WERI-Rb-1 (cell line): ENCODE measurements at regions not wholly inside any gene's neighbourhood (a gene's known extent, or its start where the extent isn't known, plus 50 kb on each side); places are given as distances from the start of the nearest gene placed in this dataset.
A peak's percentile ranks its signal among the peaks of the same experiment; 100 is the strongest.

Source experiments
- DNase-seq: peaks from one replicate; pipeline ENCODE4 v3.0.0-alpha.2; 2020
- H3K27ac ChIP-seq: fragments of 250-450 bp; sonication (Bioruptor Pico); 2 replicates; pipeline ENCODE4 v1.5.1; 2020; ENCODE audit warnings: mild to moderate bottlenecking, moderate library complexity
- H3K27me3 ChIP-seq: fragments of 250-450 bp; sonication (Bioruptor Pico); 2 replicates; pipeline ENCODE4 v1.5.1; 2021; ENCODE audit warnings: mild to moderate bottlenecking, low read depth, moderate library complexity; ENCODE audit not compliant: insufficient read depth, severe bottlenecking
- H3K36me3 ChIP-seq: fragments of 250-450 bp; sonication (Bioruptor Pico); 2 replicates; pipeline ENCODE4 v1.5.1; 2020; ENCODE audit warnings: mild to moderate bottlenecking, moderate library complexity
- H3K4me3 ChIP-seq: 2 replicates; pipeline ENCODE4 v1.5.1; 2011; ENCODE audit warnings: low read depth, mild to moderate bottlenecking, control low read depth, low read length
- H3K9me3 ChIP-seq: fragments of 250-450 bp; sonication (Bioruptor Pico); 2 replicates; pipeline ENCODE4 v1.5.1; 2021; ENCODE audit warnings: mild to moderate bottlenecking, moderate library complexity; ENCODE audit not compliant: severe bottlenecking
- CTCF ChIP-seq: IDR thresholded peaks from 2 replicates; pipeline ENCODE4 v1.5.1; 2011; ENCODE audit warnings: low read depth, mild to moderate bottlenecking, control low read depth, inconsistent platforms, low read length

- Histone ChIP-seq H3K4me3 (no peak overlapping the region), H3K36me3 (no peaks in the 10 kb centered on the region), H3K27ac (no peak overlapping the region), H3K9me3 (no peaks in the 10 kb centered on the region), H3K27me3 (peaks cover 2% of the 10 kb centered on the region)
- DNase-seq: no peak
- no peak for TF ChIP-seq CTCF
These were observed 473.4 kb downstream of the SOX6 start for GRCh38 chr11:15882876-15883454.

- no peak overlapping the region for H3K27ac ChIP-seq
- no peaks in the 10 kb centered on the region for H3K9me3 ChIP-seq
- peaks cover 3% of the 10 kb centered on the region for H3K27me3 ChIP-seq
- no peak for TF ChIP-seq CTCF
- H3K36me3 ChIP-seq: no peaks in the 10 kb centered on the region
- H3K4me3 ChIP-seq: no peak overlapping the region
- no peak for DNase-seq
These were observed 472.9 kb downstream of the SOX6 start for GRCh38 chr11:15883455-15883920.

GRCh38 chr11:15884141-15884540 is 472.2 kb downstream of the SOX6 start:
- no peak overlapping the region for H3K27ac ChIP-seq
- H3K4me3 ChIP-seq: no peak overlapping the region
- H3K36me3 ChIP-seq: no peaks in the 10 kb centered on the region
- DNase-seq: no peak
- TF ChIP-seq CTCF: no peak
- H3K27me3 ChIP-seq: peaks cover 3% of the 10 kb centered on the region
- H3K9me3 ChIP-seq: no peaks in the 10 kb centered on the region

- Histone ChIP-seq H3K4me3 (no peak overlapping the region), H3K27ac (no peak overlapping the region), H3K36me3 (no peaks in the 10 kb centered on the region), H3K9me3 (no peaks in the 10 kb centered on the region), H3K27me3 (peaks cover 3% of the 10 kb centered on the region)
- TF ChIP-seq CTCF: no peak
- peak; percentile 14 for DNase-seq
These were observed 471.4 kb downstream of the SOX6 start for GRCh38 chr11:15884777-15885540.

- H3K27ac ChIP-seq: no peak overlapping the region
- TF ChIP-seq CTCF: no peak
- no peak overlapping the region for H3K4me3 ChIP-seq
- no peaks in the 10 kb centered on the region for H3K36me3 ChIP-seq
- H3K27me3 ChIP-seq: peaks cover 10% of the 10 kb centered on the region
- no peaks in the 10 kb centered on the region for H3K9me3 ChIP-seq
- DNase-seq: no peak
These were observed 470.5 kb downstream of the SOX6 start for GRCh38 chr11:15885854-15886253.

- no peak for DNase-seq
- no peak for TF ChIP-seq CTCF
- Histone ChIP-seq H3K27me3 (peaks cover 14% of the 10 kb centered on the region), H3K4me3 (no peak overlapping the region), H3K9me3 (no peaks in the 10 kb centered on the region), H3K27ac (no peak overlapping the region), H3K36me3 (no peaks in the 10 kb centered on the region)
These were observed 470.0 kb downstream of the SOX6 start for GRCh38 chr11:15886299-15886698.
